Type B pancreatic cell (in vitro differentiated cells): ENCODE measurements at regions not wholly inside any gene's neighbourhood (a gene's known extent, or its start where the extent isn't known, plus 50 kb on each side); places are given as distances from the start of the nearest gene placed in this dataset.

Experiments used
- DNase-seq: peaks from one replicate; pipeline ENCODE4 v3.0.0; 2021; ENCODE audit warnings: mixed read lengths; ENCODE audit not compliant: unreplicated experiment; ENCODE audit errors: extremely low spot score
- H3K27ac Mint-ChIP-seq: 2 replicates; pipeline ENCODE4 v1.8.0; 2021; ENCODE audit warnings: mild to moderate bottlenecking, mixed read lengths
- H3K27me3 Mint-ChIP-seq: 2 replicates; pipeline ENCODE4 v1.8.0; 2021; ENCODE audit warnings: mixed read lengths
- H3K36me3 Mint-ChIP-seq: 2 replicates; pipeline ENCODE4 v1.8.0; 2021; ENCODE audit warnings: mixed read lengths
- H3K4me1 Mint-ChIP-seq: one replicate; pipeline ENCODE4 v1.8.0; 2021; ENCODE audit warnings: mixed read lengths; ENCODE audit not compliant: unreplicated experiment
- H3K4me3 Mint-ChIP-seq: 2 replicates; pipeline ENCODE4 v1.8.0; 2021; ENCODE audit warnings: mild to moderate bottlenecking, mixed read lengths
- H3K9me3 Mint-ChIP-seq: 2 replicates; pipeline ENCODE4 v1.8.0; 2021; ENCODE audit warnings: mixed read lengths
- TF ChIP-seq, protein P1 (sequence below): fragments of 200-600 bp; sonication (generic); conservative IDR thresholded peaks from 2 replicates; pipeline ENCODE4 v1.5.0; 2021; ENCODE audit warnings: antibody characterized with exemption, mild to moderate bottlenecking

- DNase-seq: no peak
- no peaks in the 10 kb centered on the region for H3K9me3 Mint-ChIP-seq
- TF ChIP-seq, protein P1, sequence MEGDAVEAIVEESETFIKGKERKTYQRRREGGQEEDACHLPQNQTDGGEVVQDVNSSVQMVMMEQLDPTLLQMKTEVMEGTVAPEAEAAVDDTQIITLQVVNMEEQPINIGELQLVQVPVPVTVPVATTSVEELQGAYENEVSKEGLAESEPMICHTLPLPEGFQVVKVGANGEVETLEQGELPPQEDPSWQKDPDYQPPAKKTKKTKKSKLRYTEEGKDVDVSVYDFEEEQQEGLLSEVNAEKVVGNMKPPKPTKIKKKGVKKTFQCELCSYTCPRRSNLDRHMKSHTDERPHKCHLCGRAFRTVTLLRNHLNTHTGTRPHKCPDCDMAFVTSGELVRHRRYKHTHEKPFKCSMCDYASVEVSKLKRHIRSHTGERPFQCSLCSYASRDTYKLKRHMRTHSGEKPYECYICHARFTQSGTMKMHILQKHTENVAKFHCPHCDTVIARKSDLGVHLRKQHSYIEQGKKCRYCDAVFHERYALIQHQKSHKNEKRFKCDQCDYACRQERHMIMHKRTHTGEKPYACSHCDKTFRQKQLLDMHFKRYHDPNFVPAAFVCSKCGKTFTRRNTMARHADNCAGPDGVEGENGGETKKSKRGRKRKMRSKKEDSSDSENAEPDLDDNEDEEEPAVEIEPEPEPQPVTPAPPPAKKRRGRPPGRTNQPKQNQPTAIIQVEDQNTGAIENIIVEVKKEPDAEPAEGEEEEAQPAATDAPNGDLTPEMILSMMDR: no peak
- H3K27me3 Mint-ChIP-seq: no peaks in the 10 kb centered on the region
- H3K36me3 Mint-ChIP-seq: no peaks in the 10 kb centered on the region
- no peak overlapping the region for H3K27ac Mint-ChIP-seq
- H3K4me3 Mint-ChIP-seq: no peak overlapping the region
- H3K4me1 Mint-ChIP-seq: peaks cover 5% of the 10 kb centered on the region
These were observed 79.7 kb downstream of the EDN1 start for GRCh38 chr6:12369781-12370262.

DNA sequence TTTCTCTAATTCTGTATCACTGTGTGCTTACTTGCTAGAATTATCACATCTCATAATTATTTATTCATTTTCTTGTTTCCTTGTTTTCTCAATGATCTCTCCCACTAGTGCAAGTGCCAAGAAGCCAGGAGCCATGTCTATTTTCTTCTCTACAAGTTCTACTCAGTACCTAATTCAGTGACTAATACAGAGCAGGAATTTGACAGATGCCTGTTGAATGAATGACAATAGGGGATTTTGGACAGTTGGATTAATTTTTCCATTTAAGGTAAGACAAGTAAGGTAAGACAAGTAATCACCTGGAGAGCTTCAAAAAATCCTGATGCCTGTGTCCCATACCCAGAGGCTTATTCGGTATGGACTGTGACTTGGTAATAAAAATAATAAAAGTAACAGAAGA is 81.0 kb downstream of the EDN1 start:
- Mint-ChIP-seq H3K27me3 (no peaks in the 10 kb centered on the region), H3K27ac (peak overlapping the region; percentile 1), H3K9me3 (no peaks in the 10 kb centered on the region), H3K4me3 (no peak overlapping the region), H3K4me1 (no peaks in the 10 kb centered on the region), H3K36me3 (no peaks in the 10 kb centered on the region)
- DNase-seq: no peak
- TF ChIP-seq, protein P1: no peak

DNA sequence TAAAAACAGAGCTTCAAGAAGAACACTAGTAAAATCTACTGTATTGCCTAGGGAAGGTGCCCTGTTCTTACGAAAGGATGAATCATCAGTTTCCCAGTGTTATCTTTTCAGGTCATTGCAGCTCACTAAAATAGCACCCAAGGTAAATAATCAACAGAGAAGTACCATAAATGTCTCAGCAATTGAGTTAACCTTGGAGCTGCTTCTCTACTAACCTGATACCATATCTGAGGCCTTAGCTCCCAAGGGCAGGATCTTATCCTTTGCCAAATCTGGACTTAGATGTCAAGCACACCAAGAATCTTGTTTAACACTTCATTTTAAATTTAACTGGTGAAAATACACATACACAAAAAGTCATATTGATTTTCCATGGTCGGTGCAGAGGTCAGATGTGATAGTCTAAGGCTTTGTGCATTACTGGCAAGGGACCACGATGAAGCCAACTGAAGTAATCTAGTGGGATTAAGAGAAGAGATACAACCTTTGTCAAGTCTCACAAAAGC is 81.5 kb downstream of the EDN1 start:
- no peaks in the 10 kb centered on the region for H3K27me3 Mint-ChIP-seq
- H3K27ac Mint-ChIP-seq: no peak overlapping the region
- H3K4me1 Mint-ChIP-seq: no peaks in the 10 kb centered on the region
- H3K9me3 Mint-ChIP-seq: no peaks in the 10 kb centered on the region
- H3K4me3 Mint-ChIP-seq: no peak overlapping the region
- no peak for DNase-seq
- H3K36me3 Mint-ChIP-seq: no peaks in the 10 kb centered on the region
- TF ChIP-seq, protein P1: no peak

- no peak overlapping the region for H3K4me3 Mint-ChIP-seq
- TF ChIP-seq, protein P1: no peak
- H3K27me3 Mint-ChIP-seq: no peaks in the 10 kb centered on the region
- H3K27ac Mint-ChIP-seq: no peak overlapping the region
- H3K9me3 Mint-ChIP-seq: peaks cover 5% of the 10 kb centered on the region
- DNase-seq: no peak
- peaks cover 5% of the 10 kb centered on the region for H3K4me1 Mint-ChIP-seq
- no peaks in the 10 kb centered on the region for H3K36me3 Mint-ChIP-seq
These were observed 89.0 kb downstream of the EDN1 start for GRCh38 chr6:12379181-12379580.

GRCh38 chr6:12381587-12381986 is 91.4 kb downstream of the EDN1 start:
- Mint-ChIP-seq H3K4me1 (peaks cover 5% of the 10 kb centered on the region), H3K4me3 (no peak overlapping the region), H3K9me3 (peaks cover 5% of the 10 kb centered on the region), H3K36me3 (no peaks in the 10 kb centered on the region), H3K27me3 (no peaks in the 10 kb centered on the region), H3K27ac (no peak overlapping the region)
- DNase-seq: no peak
- TF ChIP-seq, protein P1: no peak

DNA sequence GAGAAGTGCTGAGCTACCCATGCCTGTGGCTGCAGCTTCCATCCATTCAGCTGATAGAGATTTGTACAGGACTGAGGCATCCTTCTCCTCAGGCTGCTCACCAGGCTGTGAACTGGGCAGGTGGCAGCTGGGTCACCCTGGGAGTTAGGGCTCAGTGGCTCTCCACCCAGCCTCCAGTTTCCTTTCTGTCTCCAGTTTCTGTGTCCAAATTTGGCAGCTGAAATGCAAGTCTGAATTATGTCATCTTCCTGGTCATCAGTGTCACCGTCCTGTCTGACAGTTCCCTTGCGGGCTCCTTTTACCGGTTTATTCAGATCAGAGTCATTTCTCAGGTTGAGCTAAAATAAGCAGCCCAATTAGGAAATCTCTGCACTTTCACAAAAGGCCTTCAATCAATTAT is 93.3 kb downstream of the EDN1 start:
- DNase-seq: no peak
- Mint-ChIP-seq H3K27me3 (no peaks in the 10 kb centered on the region), H3K4me3 (no peak overlapping the region), H3K27ac (peak overlapping the region; percentile 68), H3K9me3 (peaks cover 5% of the 10 kb centered on the region), H3K36me3 (no peaks in the 10 kb centered on the region), H3K4me1 (peaks cover 5% of the 10 kb centered on the region)
- TF ChIP-seq, protein P1: no peak
